VCaP (cell line): ENCODE measurements at regions not wholly inside any gene's neighbourhood (a gene's known extent, or its start where the extent isn't known, plus 50 kb on each side); places are given as distances from the start of the nearest gene placed in this dataset.

Experiments used
- H3K27ac ChIP-seq: fragments of 450-650 bp; 2 replicates; pipeline ENCODE4 v1.5.1; 2017
- CTCF ChIP-seq: fragments of 450-650 bp; conservative IDR thresholded peaks from 2 replicates; pipeline ENCODE4 v1.5.1; 2017; ENCODE audit warnings: mild to moderate bottlenecking, moderate library complexity

DNA sequence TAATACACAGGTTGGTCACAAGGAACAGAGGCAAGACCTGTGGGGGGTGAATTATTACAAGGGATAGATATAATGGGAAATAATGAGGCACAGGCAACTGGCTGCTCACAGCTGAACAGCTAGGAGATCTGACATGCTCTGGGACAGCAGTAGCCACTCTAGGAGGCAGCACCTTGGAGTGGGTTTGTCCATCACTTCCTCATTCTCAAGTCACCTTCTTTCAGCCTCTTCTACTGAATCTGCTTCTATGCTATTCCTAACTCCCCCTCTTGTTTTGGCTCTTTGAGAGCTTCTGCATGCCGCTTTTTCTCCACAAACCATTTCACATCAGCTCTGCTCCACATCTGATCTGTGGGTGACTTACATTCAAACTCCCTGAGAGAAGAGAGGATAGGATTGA, 345.5 kb upstream of the MAP3K7 start:
- H3K27ac ChIP-seq: no peak overlapping the region
- no peak for TF ChIP-seq CTCF

DNA sequence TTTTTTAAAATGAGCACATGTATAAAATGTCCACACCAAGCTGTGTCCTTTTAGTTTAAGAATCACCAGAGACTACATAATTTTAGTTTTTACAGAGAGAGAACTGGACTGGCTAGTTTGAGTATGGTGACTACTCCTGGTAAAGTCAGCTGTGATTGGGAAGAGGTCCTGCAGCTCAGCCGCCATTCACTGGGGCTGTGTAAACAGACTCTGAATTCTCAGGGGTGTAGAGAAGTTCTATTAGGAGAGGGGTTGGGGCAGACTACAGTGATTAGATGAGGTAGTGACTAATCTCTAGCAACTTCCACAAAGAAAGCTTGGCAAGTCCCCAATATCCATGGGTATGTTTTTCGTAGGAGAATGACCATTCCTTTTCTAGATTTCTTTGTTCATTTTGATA, 341.2 kb upstream of the MAP3K7 start:
- H3K27ac ChIP-seq: no peak overlapping the region
- no peak for TF ChIP-seq CTCF

DNA sequence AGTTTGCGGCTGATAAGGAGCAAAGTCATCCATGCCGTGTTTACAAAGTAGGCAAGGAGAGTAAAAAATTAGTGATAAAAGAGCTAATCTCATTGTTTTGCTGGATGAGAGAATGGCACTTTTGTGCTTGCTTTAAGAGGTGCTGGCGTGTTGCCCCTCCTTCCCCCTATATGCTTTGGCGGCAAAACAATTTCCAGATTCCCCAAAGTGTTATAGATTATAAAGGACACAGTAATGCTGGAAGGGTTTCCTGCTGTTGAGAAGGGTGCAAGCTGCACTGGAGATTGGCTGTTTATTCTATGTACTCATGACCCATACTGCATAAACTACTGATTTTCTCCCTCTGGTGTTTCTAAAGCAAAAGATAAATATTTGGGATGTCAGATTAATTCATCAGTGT, 338.9 kb upstream of the MAP3K7 start:
- no peak for TF ChIP-seq CTCF
- no peak overlapping the region for H3K27ac ChIP-seq

DNA sequence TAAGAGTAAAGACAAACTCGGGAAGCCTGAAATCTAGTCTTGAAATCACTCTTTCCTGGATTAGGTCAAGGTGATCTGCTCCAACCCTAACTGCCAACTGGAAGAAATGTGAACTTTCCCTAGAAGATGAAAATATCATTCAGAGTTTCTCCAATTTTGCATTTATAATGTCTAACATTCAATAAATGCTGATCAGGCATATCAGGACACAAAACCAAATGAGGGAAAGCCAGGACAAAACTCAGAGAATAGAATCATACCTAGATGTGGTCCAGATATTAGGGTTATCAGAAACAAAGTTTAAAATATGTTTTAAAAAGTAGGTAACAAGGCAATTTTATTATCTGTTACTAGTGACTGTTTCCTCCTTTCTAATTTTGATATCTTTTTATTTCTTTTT, 335.5 kb upstream of the MAP3K7 start:
- TF ChIP-seq CTCF: no peak

DNA sequence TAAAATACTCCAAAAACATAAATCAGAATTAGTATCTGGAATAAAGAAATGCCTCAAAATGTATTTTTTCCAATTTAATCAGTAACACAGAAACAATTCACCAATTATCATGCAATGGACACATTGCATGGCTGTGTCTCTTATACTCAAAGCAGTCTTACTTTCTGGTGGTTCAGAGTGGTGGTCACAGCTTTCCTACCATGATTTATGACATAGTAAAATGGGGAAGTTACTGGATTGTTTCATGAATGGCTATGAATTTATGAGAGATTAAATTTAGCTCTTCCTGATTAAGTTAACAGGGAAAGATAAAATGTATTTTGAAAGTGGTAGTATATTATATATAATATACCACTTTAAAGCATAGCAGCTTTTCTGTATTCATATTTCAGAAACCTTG, 331.5 kb upstream of the MAP3K7 start:
- H3K27ac ChIP-seq: no peak overlapping the region
- TF ChIP-seq CTCF: no peak

More for the DNA sequence above, 335.5 kb upstream of the MAP3K7 start:
- H3K27ac ChIP-seq: no peak overlapping the region

- TF ChIP-seq CTCF: no peak
- no peak overlapping the region for H3K27ac ChIP-seq
These were observed 330.5 kb upstream of the MAP3K7 start for GRCh38 chr6:90917376-90917775.

DNA sequence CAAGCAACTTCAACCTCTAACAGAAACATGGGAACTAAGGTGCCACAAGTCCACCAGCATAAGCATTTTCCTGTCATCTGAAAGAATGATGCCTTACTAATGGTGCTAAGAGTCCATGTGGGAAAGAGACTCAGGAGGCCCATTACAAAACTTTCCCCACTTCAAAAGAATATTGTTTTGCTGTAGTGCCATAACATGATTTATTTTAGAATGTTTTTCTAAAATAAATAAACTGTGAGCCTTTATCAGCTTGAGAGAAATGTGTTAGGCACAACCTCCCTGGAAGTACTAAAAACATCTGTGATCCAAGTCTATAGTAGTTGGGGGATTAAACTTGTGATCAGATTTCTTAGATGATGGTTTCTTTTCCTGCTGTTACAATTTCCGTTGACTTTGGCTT, 330.1 kb upstream of the MAP3K7 start:
- no peak overlapping the region for H3K27ac ChIP-seq
- TF ChIP-seq CTCF: no peak
